Neural progenitor cell (in vitro differentiated cells): ENCODE measurements at regions not wholly inside any gene's neighbourhood (a gene's known extent, or its start where the extent isn't known, plus 50 kb on each side); places are given as distances from the start of the nearest gene placed in this dataset.

Source experiments
- DNase-seq: peaks from one replicate; pipeline ENCODE4 v3.0.0-alpha.2; 2016; ENCODE audit warnings: low spot score
- H2AFZ ChIP-seq: fragments of 200-600 bp; sonication (generic); replicated peaks from 2 replicates; pipeline ENCODE4 v1.6.1; 2016; ENCODE audit warnings: antibody characterized with exemption
- H3F3A ChIP-seq: fragments of 200-600 bp; sonication (generic); 2 replicates; pipeline ENCODE4 v1.6.1; 2016; ENCODE audit warnings: antibody characterized with exemption, low read depth
- H3K27ac ChIP-seq: fragments of 200-600 bp; sonication (generic); 2 replicates; pipeline ENCODE4 v1.5.1; 2016; ENCODE audit warnings: mild to moderate bottlenecking
- H3K27me3 ChIP-seq: fragments of 200-600 bp; sonication (generic); 2 replicates; pipeline ENCODE4 v1.6.1; 2016; ENCODE audit warnings: mild to moderate bottlenecking, moderate library complexity
- H3K36me3 ChIP-seq: fragments of 200-600 bp; sonication (generic); 2 replicates; pipeline ENCODE4 v1.5.1; 2016
- H3K4me1 ChIP-seq: fragments of 200-600 bp; sonication (generic); 2 replicates; pipeline ENCODE4 v1.6.1; 2016; ENCODE audit warnings: mixed run types
- H3K4me2 ChIP-seq: fragments of 200-600 bp; sonication (generic); 2 replicates; pipeline ENCODE4 v1.6.1; 2016
- H3K4me3 ChIP-seq: fragments of 200-600 bp; sonication (generic); 2 replicates; pipeline ENCODE4 v1.5.1; 2016
- H3K79me2 ChIP-seq: fragments of 200-600 bp; sonication (generic); 2 replicates; pipeline ENCODE4 v1.6.1; 2016; ENCODE audit warnings: low read depth
- H3K9ac ChIP-seq: fragments of 200-600 bp; sonication (generic); 2 replicates; pipeline ENCODE4 v1.6.1; 2016
- H3K9me3 ChIP-seq: fragments of 200-600 bp; sonication (generic); 2 replicates; pipeline ENCODE4 v1.5.1; 2016; ENCODE audit warnings: low read depth
- H4K20me1 ChIP-seq: fragments of 200-600 bp; sonication (generic); 2 replicates; pipeline ENCODE4 v1.6.1; 2016; ENCODE audit warnings: low read depth
- H3K27ac Mint-ChIP-seq: 3 replicates; pipeline ENCODE4 v1.8.0; 2021; ENCODE audit warnings: mixed read lengths
- H3K27me3 Mint-ChIP-seq: 2 replicates; pipeline ENCODE4 v1.8.0; 2022; ENCODE audit warnings: low read depth, mild to moderate bottlenecking, inconsistent platforms, moderate library complexity, mixed read lengths; ENCODE audit not compliant: insufficient read depth
- H3K36me3 Mint-ChIP-seq: 3 replicates; pipeline ENCODE4 v1.8.0; 2021; ENCODE audit warnings: mixed read lengths
- H3K4me1 Mint-ChIP-seq: 3 replicates; pipeline ENCODE4 v1.8.0; 2021; ENCODE audit warnings: mixed read lengths
- H3K4me3 Mint-ChIP-seq: 3 replicates; pipeline ENCODE4 v1.8.0; 2021; ENCODE audit warnings: mild to moderate bottlenecking, moderate library complexity, mixed read lengths
- H3K9me3 Mint-ChIP-seq: 3 replicates; pipeline ENCODE4 v1.8.0; 2020; ENCODE audit warnings: mixed read lengths
- EZH2 ChIP-seq: fragments of 200-600 bp; sonication (generic); IDR thresholded peaks from 2 replicates; pipeline ENCODE4 v1.6.1; 2017; ENCODE audit warnings: antibody characterized with exemption, mild to moderate bottlenecking, moderate library complexity
- EZH2phosphoT487 ChIP-seq: fragments of 200-600 bp; sonication (generic); IDR thresholded peaks from 2 replicates; pipeline ENCODE4 v1.6.1; 2017; ENCODE audit warnings: antibody characterized with exemption
- TF ChIP-seq, protein P1 (sequence below): fragments of 200-600 bp; sonication (generic); IDR thresholded peaks from 2 replicates; pipeline ENCODE4 v1.5.1; 2017; ENCODE audit warnings: antibody characterized with exemption, mild to moderate bottlenecking

DNA sequence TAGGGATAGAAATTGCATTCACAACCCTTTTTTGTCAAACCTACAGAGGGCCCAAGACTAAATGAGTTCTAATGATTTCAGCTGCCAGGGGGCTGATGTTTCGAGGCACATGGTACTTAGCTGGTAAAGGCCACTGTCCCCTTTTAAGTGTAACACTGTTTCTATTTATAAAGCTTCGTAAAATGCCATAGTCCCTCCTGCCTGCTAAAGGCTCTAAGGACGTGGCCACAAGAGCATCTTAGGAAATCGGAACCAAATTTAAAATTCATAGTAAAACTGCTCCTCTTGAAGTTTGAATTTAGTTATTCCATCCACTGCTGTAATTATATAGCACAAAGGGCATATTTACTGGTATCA is 170.3 kb upstream of the WWC1 start:
- H3K36me3 Mint-ChIP-seq, result peaks cover 36% of the 10 kb centered on the region
- peaks cover 46% of the 10 kb centered on the region for H3K4me1 Mint-ChIP-seq
- H3K9ac ChIP-seq, result no peak overlapping the region
- no peak overlapping the region for H3K4me2 ChIP-seq
- H3K36me3 ChIP-seq, result no peaks in the 10 kb centered on the region
- H3K4me3 ChIP-seq, result no peak overlapping the region
- no peaks in the 10 kb centered on the region for H4K20me1 ChIP-seq
- no peak overlapping the region for H3K4me3 Mint-ChIP-seq
- no peaks in the 10 kb centered on the region for H3K9me3 ChIP-seq
- H3K27ac Mint-ChIP-seq, result no peak overlapping the region
- H3F3A ChIP-seq, result peaks cover 43% of the 10 kb centered on the region
- no peaks in the 10 kb centered on the region for H3K79me2 ChIP-seq
- no peak overlapping the region for H3K27ac ChIP-seq
- no peak overlapping the region for H2AFZ ChIP-seq
- DNase-seq, result no peak
- no peaks in the 10 kb centered on the region for H3K27me3 ChIP-seq
- H3K9me3 Mint-ChIP-seq, result peaks cover 9% of the 10 kb centered on the region
- H3K4me1 ChIP-seq, result peaks cover 29% of the 10 kb centered on the region
- H3K27me3 Mint-ChIP-seq, result peaks cover 4% of the 10 kb centered on the region
- TF ChIP-seq EZH2 (no peak), EZH2phosphoT487 (no peak)
- TF ChIP-seq, protein P1, sequence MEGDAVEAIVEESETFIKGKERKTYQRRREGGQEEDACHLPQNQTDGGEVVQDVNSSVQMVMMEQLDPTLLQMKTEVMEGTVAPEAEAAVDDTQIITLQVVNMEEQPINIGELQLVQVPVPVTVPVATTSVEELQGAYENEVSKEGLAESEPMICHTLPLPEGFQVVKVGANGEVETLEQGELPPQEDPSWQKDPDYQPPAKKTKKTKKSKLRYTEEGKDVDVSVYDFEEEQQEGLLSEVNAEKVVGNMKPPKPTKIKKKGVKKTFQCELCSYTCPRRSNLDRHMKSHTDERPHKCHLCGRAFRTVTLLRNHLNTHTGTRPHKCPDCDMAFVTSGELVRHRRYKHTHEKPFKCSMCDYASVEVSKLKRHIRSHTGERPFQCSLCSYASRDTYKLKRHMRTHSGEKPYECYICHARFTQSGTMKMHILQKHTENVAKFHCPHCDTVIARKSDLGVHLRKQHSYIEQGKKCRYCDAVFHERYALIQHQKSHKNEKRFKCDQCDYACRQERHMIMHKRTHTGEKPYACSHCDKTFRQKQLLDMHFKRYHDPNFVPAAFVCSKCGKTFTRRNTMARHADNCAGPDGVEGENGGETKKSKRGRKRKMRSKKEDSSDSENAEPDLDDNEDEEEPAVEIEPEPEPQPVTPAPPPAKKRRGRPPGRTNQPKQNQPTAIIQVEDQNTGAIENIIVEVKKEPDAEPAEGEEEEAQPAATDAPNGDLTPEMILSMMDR, result no peak

DNA sequence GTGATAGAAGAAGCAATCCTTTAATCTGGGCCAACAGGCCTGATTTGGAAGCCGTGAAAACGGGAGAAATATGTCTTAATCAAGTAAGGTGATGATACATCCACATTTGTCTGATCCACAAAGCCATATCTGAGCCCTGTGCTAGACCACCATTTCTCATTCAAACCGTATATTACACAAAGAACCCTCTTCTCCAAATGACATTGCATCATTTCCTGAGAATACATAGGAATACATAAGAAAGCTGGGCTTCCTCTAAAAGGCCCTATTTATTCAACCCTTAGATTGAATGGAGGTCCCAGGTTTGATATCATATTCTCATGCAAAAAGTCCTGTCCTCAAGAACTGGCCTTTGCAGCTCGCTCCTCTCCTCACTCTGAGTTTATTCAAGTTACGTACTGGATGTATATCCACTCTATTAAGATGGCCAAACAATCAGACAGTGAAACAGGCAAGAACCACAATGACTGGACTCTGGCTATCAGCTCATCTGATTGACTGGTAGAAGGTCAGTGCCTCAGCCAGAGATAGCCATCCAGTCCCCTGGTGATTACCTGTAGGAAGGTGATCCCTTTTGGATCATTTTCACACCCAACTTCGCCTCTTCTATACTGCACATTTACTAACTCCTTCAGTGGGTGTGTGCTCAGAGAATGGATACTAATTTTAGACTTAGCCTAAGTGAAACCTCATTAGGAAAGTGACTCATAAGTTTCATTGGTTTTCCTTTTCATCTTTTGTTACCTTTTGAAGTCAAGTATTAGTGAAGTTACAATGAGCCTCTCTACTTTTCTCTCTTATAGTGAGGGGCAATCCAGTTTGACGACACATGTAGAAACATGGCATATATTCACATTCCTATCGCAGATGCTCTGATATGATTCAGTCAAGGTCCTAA is 167.6 kb upstream of the WWC1 start:
- Mint-ChIP-seq H3K27me3 (no peaks in the 10 kb centered on the region), H3K27ac (no peak overlapping the region), H3K4me1 (peaks cover 39% of the 10 kb centered on the region), H3K36me3 (peaks cover 44% of the 10 kb centered on the region), H3K9me3 (peaks cover 10% of the 10 kb centered on the region), H3K4me3 (no peak overlapping the region)
- H3K9ac ChIP-seq, result no peak overlapping the region
- no peak overlapping the region for H3K4me2 ChIP-seq
- H3K4me3 ChIP-seq, result no peak overlapping the region
- H3K4me1 ChIP-seq, result peaks cover 21% of the 10 kb centered on the region
- no peaks in the 10 kb centered on the region for H3K9me3 ChIP-seq
- no peak overlapping the region for H3K27ac ChIP-seq
- H3K36me3 ChIP-seq, result no peaks in the 10 kb centered on the region
- no peak overlapping the region for H2AFZ ChIP-seq
- H3F3A ChIP-seq, result peaks cover 36% of the 10 kb centered on the region
- DNase-seq, result no peak
- H4K20me1 ChIP-seq, result no peaks in the 10 kb centered on the region
- TF ChIP-seq EZH2 (no peak), EZH2phosphoT487 (no peak)
- TF ChIP-seq, protein P1, result no peak
- H3K27me3 ChIP-seq, result no peaks in the 10 kb centered on the region
- no peaks in the 10 kb centered on the region for H3K79me2 ChIP-seq

DNA sequence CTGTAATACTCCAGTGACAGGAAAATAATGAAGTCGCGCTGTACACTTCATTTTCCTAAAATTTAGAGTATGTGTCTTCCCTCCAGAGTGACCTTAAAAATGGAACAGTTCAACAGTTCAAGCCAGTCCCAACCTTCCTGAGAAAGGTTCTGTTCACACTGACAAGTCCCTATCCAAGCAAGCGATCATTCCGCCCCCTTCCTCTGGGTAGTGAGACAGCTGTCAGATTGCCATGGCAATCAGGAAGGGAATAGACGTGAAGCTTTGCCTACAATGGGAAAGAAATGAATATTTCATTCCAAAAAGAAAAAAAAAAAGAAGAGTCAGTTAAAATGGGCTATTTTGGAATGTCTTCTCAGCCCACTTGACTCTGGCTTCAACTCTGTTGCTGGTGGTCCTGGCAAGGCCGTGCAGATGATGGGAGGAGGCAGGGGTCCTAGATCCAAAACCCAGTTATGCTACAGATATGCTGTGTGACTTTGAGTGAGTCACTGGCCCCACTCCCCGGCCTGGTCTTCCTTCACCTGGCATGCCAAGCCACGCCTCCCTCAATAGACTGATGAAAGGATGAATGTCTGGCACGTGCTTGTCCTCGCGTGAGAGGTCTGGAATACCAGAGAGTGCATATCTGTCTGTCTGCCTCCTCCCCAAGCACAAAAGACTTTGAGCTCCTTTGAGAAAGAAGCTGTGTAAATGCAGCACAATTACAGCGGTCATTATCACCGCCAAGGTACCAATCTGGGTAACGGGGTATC is 165.8 kb upstream of the WWC1 start:
- peaks cover 43% of the 10 kb centered on the region for H3K4me1 Mint-ChIP-seq
- no peak overlapping the region for H2AFZ ChIP-seq
- H3K36me3 ChIP-seq, result no peaks in the 10 kb centered on the region
- peaks cover 2% of the 10 kb centered on the region for H3K27me3 Mint-ChIP-seq
- no peak overlapping the region for H3K27ac Mint-ChIP-seq
- H3K9me3 Mint-ChIP-seq, result peaks cover 10% of the 10 kb centered on the region
- H3K9me3 ChIP-seq, result no peaks in the 10 kb centered on the region
- H3K9ac ChIP-seq, result no peak overlapping the region
- no peak overlapping the region for H3K4me3 ChIP-seq
- H3K27ac ChIP-seq, result no peak overlapping the region
- no peak for DNase-seq
- H3K4me2 ChIP-seq, result no peak overlapping the region
- H3K36me3 Mint-ChIP-seq, result peaks cover 39% of the 10 kb centered on the region
- H3F3A ChIP-seq, result peaks cover 21% of the 10 kb centered on the region
- H3K27me3 ChIP-seq, result no peaks in the 10 kb centered on the region
- H4K20me1 ChIP-seq, result no peaks in the 10 kb centered on the region
- H3K79me2 ChIP-seq, result no peaks in the 10 kb centered on the region
- TF ChIP-seq, protein P1, result no peak
- TF ChIP-seq EZH2phosphoT487 (no peak), EZH2 (no peak)
- no peak overlapping the region for H3K4me3 Mint-ChIP-seq
- peaks cover 18% of the 10 kb centered on the region for H3K4me1 ChIP-seq
